Stimulated activated CD8-positive, alpha-beta memory T cell treated with anti-CD3 and anti-CD28 coated beads, Interleukin-15, amount 100 ng/mL, for 48 hours (primary cell): ENCODE measurements at regions not wholly inside any gene's neighbourhood (a gene's known extent, or its start where the extent isn't known, plus 50 kb on each side); places are given as distances from the start of the nearest gene placed in this dataset.
"Not testable (repeated sequence)": the region's sequence is repeated elsewhere in the genome, so short reads cannot be mapped to it uniquely, and the experiment has no call there.

Experiments
- DNase-seq, 2 donors: peaks; one replicate each; pipeline ENCODE4 v3.0.0-alpha.2; 2020; ENCODE audit warnings: low read depth in 2 of 2

DNA sequence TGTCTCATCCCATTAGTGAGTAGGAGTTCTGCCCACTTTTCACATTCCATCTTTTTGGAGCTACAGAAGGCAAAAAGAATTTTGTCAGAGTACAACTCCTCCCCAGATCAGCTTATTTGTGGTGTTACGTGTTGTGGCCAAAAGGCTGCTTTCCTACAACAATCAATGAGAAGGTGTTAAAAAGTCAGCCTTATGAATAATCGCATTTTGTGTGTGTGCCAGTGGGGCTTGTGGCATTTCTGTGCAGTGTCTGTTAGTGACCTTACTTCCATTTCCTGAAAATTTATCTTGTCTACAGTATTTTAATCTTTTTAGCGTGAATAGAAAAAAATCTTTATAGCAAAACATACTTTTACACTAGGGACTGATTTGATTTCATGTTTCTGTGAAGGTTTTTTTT is 458.3 kb upstream of the LCORL start:
- no peak for DNase-seq

GRCh38 chr4:18463987-18464559 is 442.5 kb upstream of the LCORL start:
- DNase-seq: no peak

GRCh38 chr4:18458465-18458864 is 436.9 kb upstream of the LCORL start:
- DNase-seq: no peak

- DNase-seq: no peak
Observed at GRCh38 chr4:18454349-18454748, 432.8 kb upstream of the LCORL start.

- no peak for DNase-seq
Observed at GRCh38 chr4:18445110-18445509, 423.6 kb upstream of the LCORL start.

- DNase-seq: no peak
Observed at GRCh38 chr4:18444206-18444605, 422.7 kb upstream of the LCORL start.

GRCh38 chr4:18442957-18443356 is 421.4 kb upstream of the LCORL start:
- DNase-seq: no peak

DNA sequence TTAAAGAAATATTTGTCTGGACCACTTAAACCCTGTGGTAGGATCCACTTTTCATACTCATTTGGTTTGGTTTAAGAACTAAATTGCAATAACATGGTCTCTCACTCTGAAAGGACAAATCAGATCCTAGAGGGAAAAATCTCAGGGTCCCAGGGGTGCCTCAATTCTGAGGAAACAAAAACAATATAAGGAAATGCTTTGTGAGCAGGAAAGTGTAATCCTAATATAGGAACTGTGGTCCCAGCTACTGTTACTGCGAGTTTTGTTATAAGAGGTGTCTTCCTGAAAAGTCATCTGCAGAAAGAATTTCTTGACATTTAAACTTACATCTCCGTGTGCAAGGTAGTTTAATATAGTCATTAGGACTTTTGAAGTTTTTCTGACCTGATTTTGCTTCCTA is 420.1 kb upstream of the LCORL start:
- no peak for DNase-seq

DNA sequence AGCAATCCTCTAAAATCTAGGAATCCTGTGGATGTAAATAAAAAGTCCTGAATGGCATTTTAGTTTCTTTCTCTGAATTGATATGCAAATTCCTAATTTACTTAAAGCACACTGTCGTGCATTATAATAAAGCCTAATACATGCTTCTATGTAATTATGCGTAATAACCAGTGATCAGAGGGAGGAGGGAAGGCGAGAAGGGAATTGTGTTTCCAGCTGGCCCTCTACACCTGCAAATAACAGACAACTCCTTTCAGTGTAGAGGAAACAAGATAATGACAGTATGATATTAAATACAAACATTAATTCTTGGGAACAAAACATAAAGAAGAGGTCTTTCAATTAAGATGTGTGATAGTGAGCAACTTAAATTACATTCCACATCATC is 419.6 kb upstream of the LCORL start:
- DNase-seq: no peak

DNA sequence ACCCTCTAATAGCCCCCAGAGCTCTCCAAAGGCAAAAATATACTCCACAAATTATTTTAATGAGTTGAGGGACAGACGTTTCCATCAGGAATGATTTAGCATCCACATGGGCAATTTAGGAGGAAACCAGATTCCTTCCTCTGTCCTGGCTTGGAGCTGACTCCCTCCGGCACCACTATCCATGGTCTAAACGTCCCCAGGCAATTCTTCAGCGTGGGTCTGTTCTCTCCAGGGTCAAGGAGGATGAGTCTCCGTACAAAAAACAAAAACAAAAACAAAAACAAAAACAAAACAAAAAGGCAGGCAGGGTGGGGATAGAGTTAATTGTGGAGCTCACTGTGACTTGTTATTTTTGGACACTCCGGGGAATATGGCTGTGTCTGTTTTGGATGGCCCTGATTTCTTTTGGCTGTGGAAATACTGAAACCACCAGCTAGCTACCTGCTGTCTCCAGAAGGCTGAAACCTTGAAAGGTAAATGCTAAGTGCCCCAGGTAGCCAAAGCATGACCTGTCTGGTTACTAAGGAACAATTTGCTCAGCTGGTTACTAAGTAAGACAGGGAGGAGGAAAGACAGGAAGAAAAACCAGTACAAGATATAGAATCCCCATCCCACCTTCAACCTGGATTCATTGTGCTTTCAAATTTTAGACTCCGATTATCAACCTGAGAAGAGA is 419.1 kb upstream of the LCORL start:
- DNase-seq: no peak

DNA sequence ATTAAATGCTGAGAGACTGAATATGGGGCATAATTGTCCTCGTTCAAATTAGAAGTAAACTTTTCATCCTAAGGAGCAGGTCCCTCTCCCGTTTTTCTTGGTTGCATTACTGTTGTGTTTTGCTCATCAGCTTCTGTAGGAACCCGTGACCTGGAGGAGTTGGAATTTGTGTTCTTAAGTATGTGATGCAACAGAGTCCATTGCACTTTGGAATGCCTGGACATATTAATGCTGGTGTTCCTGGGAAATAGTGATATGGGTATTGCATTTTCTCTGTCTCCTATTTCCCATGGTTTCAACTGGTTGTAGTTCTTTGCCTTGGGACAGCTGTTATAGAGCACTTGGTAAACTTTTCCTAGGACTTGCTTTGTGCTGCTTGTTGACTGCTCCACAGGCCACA is 417.8 kb upstream of the LCORL start:
- DNase-seq: no peak

DNA sequence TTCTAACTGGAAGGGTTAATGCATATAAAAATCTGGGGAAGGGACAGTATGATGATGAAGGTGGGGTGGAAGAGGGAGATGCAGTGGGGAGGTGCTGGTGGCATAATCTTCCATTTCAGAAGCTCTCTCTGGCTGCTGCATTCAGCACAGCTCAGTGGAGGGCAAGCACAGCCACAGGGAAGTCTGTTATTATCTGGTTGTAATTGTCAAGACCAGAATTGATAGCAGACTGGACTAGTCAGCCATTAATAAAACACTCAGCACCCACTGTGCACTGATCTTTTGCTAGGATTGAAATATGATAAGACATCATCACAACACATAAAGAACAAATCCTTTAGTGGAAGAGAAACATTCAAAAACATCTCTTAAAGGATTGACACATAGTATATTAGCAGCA is 414.2 kb upstream of the LCORL start:
- no peak for DNase-seq

- no peak for DNase-seq
Observed at GRCh38 chr4:18422685-18423084, 401.1 kb upstream of the LCORL start.

DNA sequence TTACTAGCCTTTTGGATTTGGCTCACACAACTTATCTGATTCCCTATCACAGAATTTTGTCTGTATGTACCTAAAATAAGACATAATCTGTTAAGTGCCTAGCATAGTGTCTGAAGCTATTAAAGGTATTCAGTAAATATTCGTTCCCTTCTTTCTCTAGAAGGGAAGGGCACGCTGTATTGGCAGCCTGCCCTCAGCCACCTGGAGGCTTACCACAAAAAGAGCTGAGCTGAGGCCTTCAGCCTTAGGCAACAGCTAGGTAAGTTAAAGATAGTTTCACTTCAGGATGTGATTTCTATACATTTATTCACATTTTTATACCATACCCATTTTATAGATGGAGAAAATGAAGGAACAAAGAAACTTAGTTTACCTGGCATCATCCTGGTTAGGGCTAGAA is 400.0 kb upstream of the LCORL start:
- no peak for DNase-seq

GRCh38 chr4:18419780-18420179 is 398.2 kb upstream of the LCORL start:
- DNase-seq: no peak

DNA sequence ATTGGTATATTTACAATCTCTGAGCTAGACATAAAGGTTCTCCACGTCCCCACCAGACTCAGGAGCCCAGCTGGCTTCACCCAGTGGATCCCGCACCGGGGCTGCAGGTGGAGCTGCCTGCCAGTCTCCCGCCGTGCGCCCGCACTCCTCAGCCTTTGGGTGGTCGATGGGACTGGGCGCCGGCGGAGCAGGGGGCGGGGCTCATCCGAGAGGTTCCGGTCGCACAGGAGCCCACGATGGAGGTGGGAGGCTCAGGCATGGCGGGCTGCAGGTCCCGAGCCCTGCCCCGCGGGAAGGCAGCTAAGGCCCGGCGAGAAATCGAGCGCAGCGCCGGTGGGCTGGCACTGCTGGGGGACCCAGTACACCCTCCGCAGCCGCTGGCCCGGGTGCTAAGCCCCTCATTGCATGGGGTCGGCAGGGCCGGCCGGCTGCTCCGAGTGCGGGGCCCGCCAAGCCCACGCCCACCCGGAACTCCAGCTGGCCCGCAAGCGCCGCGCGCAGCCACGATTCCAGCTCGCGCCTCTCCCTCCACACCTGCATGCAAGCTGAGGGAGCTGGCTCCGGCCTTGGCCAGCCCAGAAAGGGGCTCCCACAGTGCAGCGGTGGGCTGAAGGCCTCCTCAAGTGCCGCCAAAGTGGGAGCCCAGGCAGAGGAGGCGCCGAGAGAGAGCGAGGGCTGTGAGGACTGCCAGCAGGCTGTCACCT is 396.8 kb upstream of the LCORL start:
- DNase-seq: not testable (repeated sequence)

DNA sequence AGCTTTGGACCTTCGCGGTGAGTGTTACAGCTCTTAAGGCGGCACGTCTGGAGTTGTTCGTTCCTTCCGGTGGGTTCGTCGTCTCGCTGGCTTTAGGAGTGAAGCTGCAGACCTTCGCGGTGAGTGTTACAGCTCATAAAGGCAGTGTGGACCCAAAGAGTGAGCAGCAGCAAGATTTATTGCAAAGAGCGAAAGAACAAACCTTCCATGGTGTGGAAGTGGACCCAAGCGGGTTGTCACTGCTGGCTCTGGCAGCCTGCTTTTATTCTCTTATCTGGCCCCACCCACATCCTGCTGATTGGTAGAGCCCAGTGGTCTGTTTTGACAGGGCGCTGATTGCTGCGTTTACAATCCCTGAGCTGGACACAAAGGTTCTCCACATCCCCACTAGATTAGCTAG is 396.1 kb upstream of the LCORL start:
- not testable (repeated sequence) for DNase-seq

DNA sequence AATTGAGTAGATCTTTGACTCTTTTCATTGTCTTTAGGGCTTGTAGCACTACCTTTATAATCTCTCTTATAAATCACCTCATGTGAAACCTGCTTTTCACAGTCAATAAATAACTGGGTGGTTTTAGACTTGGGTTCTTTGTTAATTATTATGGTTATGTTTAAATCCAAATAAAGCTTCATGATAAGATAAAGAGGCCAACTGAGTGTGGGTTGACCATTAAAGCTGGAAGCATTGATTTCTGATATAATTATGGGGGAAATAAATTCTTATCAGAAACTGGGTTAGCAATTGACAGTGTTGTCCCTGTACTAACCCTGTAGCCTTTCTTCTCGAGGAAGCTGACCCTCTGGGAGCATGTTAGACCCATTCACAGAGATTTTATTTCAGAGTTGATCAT is 384.7 kb upstream of the LCORL start:
- no peak for DNase-seq

DNA sequence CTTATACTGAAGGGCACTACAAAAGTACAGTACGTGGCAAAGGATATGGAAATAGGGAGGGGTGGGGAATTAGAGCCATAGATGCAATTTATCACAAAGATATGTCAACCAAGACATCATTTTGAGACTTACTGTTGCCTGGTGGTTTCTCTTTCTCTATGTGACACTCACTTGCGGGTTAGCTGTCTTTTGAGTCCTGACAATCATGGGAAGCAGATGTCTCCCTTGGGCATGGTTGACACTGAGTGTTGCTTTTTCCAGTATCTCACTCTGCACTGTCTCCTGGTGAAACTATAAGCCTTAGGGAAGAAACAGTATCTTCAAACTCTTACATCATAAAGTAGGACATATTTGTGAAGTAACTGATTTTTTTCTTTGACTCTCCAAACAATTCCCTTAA is 383.5 kb upstream of the LCORL start:
- DNase-seq: no peak

GRCh38 chr4:18404642-18405041 is 383.1 kb upstream of the LCORL start:
- DNase-seq: no peak

DNA sequence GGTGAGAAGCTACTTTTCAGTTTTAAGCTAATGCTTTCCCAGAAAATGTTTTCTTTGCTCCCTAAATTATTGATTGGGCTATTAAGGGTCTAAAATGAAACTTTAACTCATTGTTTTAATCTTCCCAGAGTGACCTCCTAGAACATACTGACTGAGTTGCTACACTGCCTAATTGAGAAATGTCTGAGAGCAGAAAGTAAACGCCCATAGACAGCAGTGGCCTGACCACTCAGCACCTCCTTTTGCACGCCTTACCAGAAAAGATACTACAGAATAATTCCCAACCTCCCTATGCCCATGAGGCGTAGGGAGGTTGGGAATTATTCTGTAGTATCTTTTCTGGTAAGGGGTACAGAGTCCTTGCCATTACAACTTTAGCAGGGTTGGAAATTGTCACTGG is 381.8 kb upstream of the LCORL start:
- DNase-seq: no peak

DNA sequence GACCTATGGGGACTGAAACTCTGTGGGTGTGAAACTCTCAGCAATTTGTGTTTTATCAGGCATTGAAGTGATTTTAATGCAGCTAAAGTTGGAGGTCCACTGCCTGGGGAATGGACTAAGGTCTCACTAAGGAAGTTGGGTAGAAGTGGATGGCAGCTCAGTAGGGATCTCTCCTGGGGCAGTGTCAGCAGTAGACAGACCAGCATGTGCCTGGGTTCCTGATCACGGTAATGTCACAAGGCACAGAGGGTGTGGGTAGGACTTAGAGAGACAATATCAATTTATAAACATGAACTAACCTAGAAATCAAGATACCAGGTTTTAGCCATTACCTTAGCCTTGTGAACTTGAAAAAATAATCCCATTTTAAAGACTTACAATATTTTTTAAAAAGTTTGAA is 380.3 kb upstream of the LCORL start:
- DNase-seq: no peak

- DNase-seq: no peak
Observed at GRCh38 chr4:18401425-18401824, 379.9 kb upstream of the LCORL start.
